Motor neuron (in vitro differentiated cells): ENCODE measurements at regions not wholly inside any gene's neighbourhood (a gene's known extent, or its start where the extent isn't known, plus 50 kb on each side); places are given as distances from the start of the nearest gene placed in this dataset.

Experiments used
- ATAC-seq, 8 experiments: fragments of 200-7000 bp; cut with Tn5 transposase; replicated peaks in 6 of 8; 2 replicates each; pipeline ENCODE4 v1.8.0; 2021; ENCODE audit warnings: mild to moderate bottlenecking in 8 of 8, moderate library complexity in 8 of 8
- H3K27ac ChIP-seq, 2 donors: fragments of 250-450 bp; sonication (Bioruptor Pico); 2 replicates each; pipeline ENCODE4 v1.9.0; 2021; ENCODE audit warnings: antibody characterized with exemption in 2 of 2, mild to moderate bottlenecking in 2 of 2, moderate library complexity in 1 of 2
- H3K4me1 ChIP-seq, 2 donors: fragments of 250-450 bp; sonication (Bioruptor Pico); replicated peaks in 1 of 2; 2 replicates each; pipeline ENCODE4 v1.6.1; 2021; ENCODE audit warnings: antibody characterized with exemption in 2 of 2, mild to moderate bottlenecking in 2 of 2, moderate library complexity in 1 of 2
- H3K4me3 ChIP-seq, 5 donors: fragments of 250-450 bp; sonication (Bioruptor Pico); 2 replicates each; pipeline ENCODE4 v1.9.0; 2021; ENCODE audit warnings: antibody characterized with exemption in 5 of 5, mild to moderate bottlenecking in 5 of 5, moderate library complexity in 4 of 5
- WGBS, 10 experiments: fragments of 450-650 bp; shearing (Covaris generic); methylation state at CpG; one replicate each; pipeline ENCODE4 v1.0.0; 2022; 5-methylcytosine and 5-hydroxymethylcytosine counted together
- in situ Hi-C, 9 experiments: fragments of 400-800 bp; cut with MboI; loops; one replicate each; pipeline ENCODE4 v1.15.0; 2021; ENCODE audit warnings: low sequenced_read_pairs in 9 of 9, low pct_unique_long_range_greater_than_20kb in 2 of 9; ENCODE audit not compliant: unreplicated experiment in 9 of 9

DNA sequence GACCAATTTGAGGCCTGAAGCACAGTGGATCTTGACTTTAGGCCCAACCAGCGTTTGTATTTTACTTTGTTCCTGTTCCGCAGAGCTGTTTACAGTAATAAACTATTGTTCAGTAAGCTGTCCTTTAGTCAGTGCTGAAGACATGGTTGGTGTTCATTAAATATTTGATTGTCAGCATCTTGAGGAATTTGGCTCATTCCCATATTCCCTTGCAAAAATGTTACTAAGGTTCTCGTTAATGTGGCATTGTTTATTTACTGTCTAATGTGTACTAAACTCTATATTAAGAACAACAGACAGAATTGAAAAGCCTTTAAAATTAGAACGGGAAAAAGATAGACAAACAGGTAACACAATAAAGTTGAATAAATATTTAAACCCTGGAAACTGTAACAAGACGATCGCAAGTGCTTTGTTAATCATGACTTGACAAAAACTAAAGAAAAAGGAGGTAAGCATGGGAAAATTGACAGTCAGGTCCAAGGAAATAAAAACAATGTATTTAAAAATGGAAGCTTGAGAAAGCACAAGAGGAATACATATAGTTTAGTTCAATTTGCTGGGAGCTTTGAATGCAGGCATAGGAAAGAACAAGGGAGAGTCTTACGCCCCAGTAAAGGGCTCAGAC, 1060.8 kb upstream of the CRIM1 start:
- Histone ChIP-seq H3K4me3 (no peak overlapping the region), H3K4me1 (no peaks in the 10 kb centered on the region), H3K27ac (no peak overlapping the region)
- ATAC-seq = no peak
- WGBS, 10 experiments = 25 to 98% (median 87%) methylated on average over 2 to 7 of the region's 7 CpGs
- in situ Hi-C loops = no loop called here

DNA sequence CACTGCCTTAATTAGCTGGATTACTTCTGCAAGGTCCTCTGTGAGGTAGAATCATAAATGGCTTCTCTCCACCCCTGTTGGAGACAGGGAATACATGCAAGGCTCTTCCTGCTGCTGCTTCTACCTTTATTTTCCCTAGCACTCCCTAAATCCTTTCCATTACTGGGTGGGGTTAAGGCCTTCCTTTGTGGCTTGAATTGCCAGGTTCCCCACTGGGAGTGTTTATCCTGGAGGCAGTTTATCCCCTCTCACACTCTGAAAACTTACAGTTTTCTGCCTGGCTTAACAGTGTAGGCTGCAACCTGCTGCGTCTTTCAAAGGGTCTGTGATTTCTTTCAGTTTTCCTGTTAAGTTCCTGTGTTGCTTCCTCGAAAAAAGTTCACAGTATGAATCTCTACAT, 1062.3 kb upstream of the CRIM1 start:
- no peak for ATAC-seq
- in situ Hi-C loops = no loop called here
- H3K4me3 ChIP-seq = no peak overlapping the region
- no peaks in the 10 kb centered on the region for H3K4me1 ChIP-seq
- 0 to 68% (median 33%) methylated on average over 1 to 2 of the region's 2 CpGs; no CpG with 5 or more reads in 3 of the 10 experiments for WGBS, 10 experiments
- no peak overlapping the region for H3K27ac ChIP-seq

GRCh38 chr2:35292199-35292598, 1063.4 kb upstream of the CRIM1 start:
- Histone ChIP-seq H3K4me1 (no peaks in the 10 kb centered on the region), H3K4me3 (no peak overlapping the region), H3K27ac (no peak overlapping the region)
- in situ Hi-C loops = no loop called here
- 15 to 100% (median 72%) methylated on average over 1 to 2 of the region's 2 CpGs; no CpG with 5 or more reads in 4 of the 10 experiments for WGBS, 10 experiments
- ATAC-seq = peak in 4 of 8 experiments; percentile 7 to 52 (median 28)

DNA sequence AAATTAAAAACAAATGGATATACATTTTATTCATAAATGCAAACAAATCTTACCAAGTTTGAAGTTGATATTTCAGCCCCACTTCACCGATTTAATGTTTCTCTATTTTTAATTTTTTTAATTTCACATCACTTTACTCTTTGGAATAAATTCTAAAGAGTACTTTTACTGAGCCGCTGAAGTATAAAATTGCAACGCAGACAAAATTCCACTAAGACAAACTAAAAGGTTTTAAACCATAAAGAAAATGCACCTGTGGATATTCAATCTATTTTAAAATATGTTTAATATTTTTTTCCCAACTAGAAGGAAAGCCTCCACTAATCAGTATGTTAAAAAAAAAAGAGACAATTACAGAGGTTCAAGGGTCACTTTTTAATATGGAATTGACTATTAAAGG, 1073.9 kb upstream of the CRIM1 start:
- in situ Hi-C loops = no loop called here
- ATAC-seq = no peak
- peaks cover 0 to 6% of the 10 kb centered on the region in 2 donors for H3K4me1 ChIP-seq

DNA sequence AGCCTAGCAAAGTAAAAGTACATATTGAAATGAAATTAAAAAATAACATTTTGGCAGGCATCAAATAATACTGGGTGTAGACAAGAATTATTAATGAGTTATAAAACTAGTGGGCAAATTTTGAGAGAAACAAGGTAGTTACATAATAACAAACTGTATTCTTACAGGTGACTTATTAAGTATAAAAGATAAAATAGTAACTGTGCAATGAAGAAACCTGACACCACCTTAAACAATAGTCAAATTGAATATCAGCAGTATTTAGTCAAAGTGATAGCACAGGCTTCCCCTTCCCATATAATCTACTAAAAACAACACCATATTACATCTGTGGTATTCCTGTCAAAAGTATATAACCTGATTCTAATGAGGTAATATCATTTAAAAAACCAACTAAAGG, 1099.8 kb upstream of the CRIM1 start:
- no peak for ATAC-seq
- H3K4me1 ChIP-seq = no peaks in the 10 kb centered on the region
- no peak overlapping the region for H3K4me3 ChIP-seq
- in situ Hi-C loops = no loop called here
- H3K27ac ChIP-seq = no peak overlapping the region

More for the DNA sequence above, 1073.9 kb upstream of the CRIM1 start:
- no peak overlapping the region for H3K27ac ChIP-seq
- WGBS, 10 experiments = 0 to 100% (median 85%) methylated on average over 2 to 3 of the region's 3 CpGs
- no peak overlapping the region for H3K4me3 ChIP-seq

- 0 to 100% (median 76%) methylated on average over 1 to 3 of the region's 3 CpGs for WGBS, 10 experiments
- H3K4me1 ChIP-seq = no peaks in the 10 kb centered on the region
- in situ Hi-C loops = no loop called here
- no peak overlapping the region for H3K4me3 ChIP-seq
- no peak for ATAC-seq
- no peak overlapping the region for H3K27ac ChIP-seq
Measured at GRCh38 chr2:35251156-35251555, 1104.4 kb upstream of the CRIM1 start.

DNA sequence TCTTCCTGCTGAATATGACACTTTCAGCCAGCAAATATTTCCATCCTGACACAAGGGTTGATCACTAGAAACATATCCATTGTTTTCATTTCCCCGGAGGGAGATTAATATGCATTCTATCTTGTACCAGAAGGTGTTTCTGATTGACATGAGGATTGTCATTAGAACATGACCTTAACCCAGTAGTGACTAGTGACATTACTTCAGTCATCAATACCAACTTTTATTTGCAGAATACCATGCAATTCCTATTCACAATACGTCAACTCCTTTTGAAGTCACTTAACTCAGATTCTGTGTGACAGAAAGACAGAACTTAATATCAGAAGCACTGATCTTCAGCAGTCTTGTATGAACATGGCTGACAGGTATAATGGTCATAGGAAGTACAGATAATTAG, 1108.9 kb upstream of the CRIM1 start:
- H3K27ac ChIP-seq = no peak overlapping the region
- no peak for ATAC-seq
- in situ Hi-C loops = no loop called here
- no peak overlapping the region for H3K4me3 ChIP-seq
- H3K4me1 ChIP-seq = no peaks in the 10 kb centered on the region
- WGBS, 10 experiments = 14 to 100% (median 80%) methylated on average over 1 to 2 of the region's 2 CpGs; no CpG with 5 or more reads in 2 of the 10 experiments

DNA sequence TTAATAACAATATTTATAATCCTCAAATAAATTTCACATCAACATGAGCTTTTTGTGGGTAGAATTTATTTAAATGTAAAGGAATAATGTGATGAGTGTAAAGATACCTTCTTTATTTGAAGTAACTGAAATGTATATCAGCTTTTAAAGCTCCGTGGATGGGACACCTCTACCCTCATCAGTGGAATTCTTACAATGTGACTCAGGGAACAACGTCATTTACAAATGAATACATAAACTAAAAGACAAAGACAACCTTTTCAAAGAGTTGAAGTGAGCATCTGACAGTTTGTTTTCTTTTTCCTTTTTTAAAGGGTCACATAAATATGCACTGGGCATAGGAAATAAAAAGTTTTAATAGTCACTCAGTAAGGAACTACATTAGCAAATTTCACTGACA, 1127.0 kb upstream of the CRIM1 start:
- H3K27ac ChIP-seq = no peak overlapping the region
- peaks cover 0 to 3% of the 10 kb centered on the region in 2 donors for H3K4me1 ChIP-seq
- 0 to 33% (median 0%) methylated on average over 1 to 2 of the region's 2 CpGs; no CpG with 5 or more reads in 1 of the 10 experiments for WGBS, 10 experiments
- in situ Hi-C loops = no loop called here
- H3K4me3 ChIP-seq = no peak overlapping the region
- ATAC-seq = no peak

- peak in 1 of 8 experiments; percentile 14 for ATAC-seq
- 13 to 100% (median 84%) methylated on average over 1 to 2 of the region's 2 CpGs; no CpG with 5 or more reads in 3 of the 10 experiments for WGBS, 10 experiments
- Histone ChIP-seq H3K4me3 (no peak overlapping the region), H3K27ac (no peak overlapping the region), H3K4me1 (peaks cover 0 to 6% of the 10 kb centered on the region in 2 donors)
- in situ Hi-C loops = no loop called here
Measured at GRCh38 chr2:35220461-35220860, 1135.1 kb upstream of the CRIM1 start.

- H3K4me3 ChIP-seq = no peak overlapping the region
- H3K27ac ChIP-seq = no peak overlapping the region
- in situ Hi-C loops = no loop called here
- no peaks in the 10 kb centered on the region for H3K4me1 ChIP-seq
- WGBS, 10 experiments = 17 to 100% (median 94%) methylated on average over 1 to 2 of the region's 2 CpGs; no CpG with 5 or more reads in 1 of the 10 experiments
- no peak for ATAC-seq
Measured at GRCh38 chr2:35204881-35205280, 1150.7 kb upstream of the CRIM1 start.

GRCh38 chr2:35204323-35204722, 1151.3 kb upstream of the CRIM1 start:
- WGBS, 10 experiments = 0 to 89% (median 73%) methylated on average over 1 to 3 of the region's 3 CpGs
- in situ Hi-C loops = no loop called here
- no peak for ATAC-seq

GRCh38 chr2:35199298-35199697, 1156.3 kb upstream of the CRIM1 start:
- H3K27ac ChIP-seq = no peak overlapping the region
- no peak for ATAC-seq
- 19 to 93% (median 67%) methylated on average over 1 to 4 of the region's 4 CpGs; no CpG with 5 or more reads in 3 of the 10 experiments for WGBS, 10 experiments
- no peaks in the 10 kb centered on the region for H3K4me1 ChIP-seq
- in situ Hi-C loops = no loop called here
- no peak overlapping the region for H3K4me3 ChIP-seq

More at GRCh38 chr2:35204323-35204722, 1151.3 kb upstream of the CRIM1 start:
- no peak overlapping the region for H3K27ac ChIP-seq
- H3K4me3 ChIP-seq = no peak overlapping the region
- H3K4me1 ChIP-seq = no peaks in the 10 kb centered on the region

- no peaks in the 10 kb centered on the region for H3K4me1 ChIP-seq
- no peak overlapping the region for H3K4me3 ChIP-seq
- no peak for ATAC-seq
- WGBS, 10 experiments = 0 to 95% (median 39%) methylated on average over 1 to 4 of the region's 4 CpGs
- no peak overlapping the region for H3K27ac ChIP-seq
- in situ Hi-C loops = no loop called here
Measured at GRCh38 chr2:35185861-35186412, 1169.6 kb upstream of the CRIM1 start.

- 0 to 100% (median 69%) methylated on average over 1 of the region's 1 CpG; no CpG with 5 or more reads in 4 of the 10 experiments for WGBS, 10 experiments
- in situ Hi-C loops = no loop called here
- H3K4me3 ChIP-seq = no peak overlapping the region
Measured at GRCh38 chr2:35184471-35184870, 1171.1 kb upstream of the CRIM1 start.

More at GRCh38 chr2:35184471-35184870, 1171.1 kb upstream of the CRIM1 start:
- H3K27ac ChIP-seq = no peak overlapping the region
- ATAC-seq = no peak
- no peaks in the 10 kb centered on the region for H3K4me1 ChIP-seq
